GM19035 (cell line): ENCODE measurements at regions not wholly inside any gene's neighbourhood (a gene's known extent, or its start where the extent isn't known, plus 50 kb on each side); places are given as distances from the start of the nearest gene placed in this dataset.
"Not testable (repeated sequence)": the region's sequence is repeated elsewhere in the genome, so short reads cannot be mapped to it uniquely, and the experiment has no call there.

Experiments
- ATAC-seq: cut with Tn5 transposase; IDR thresholded peaks from one replicate; pipeline ENCODE4 v1.9.1; 2021; ENCODE audit not compliant: unreplicated experiment

DNA sequence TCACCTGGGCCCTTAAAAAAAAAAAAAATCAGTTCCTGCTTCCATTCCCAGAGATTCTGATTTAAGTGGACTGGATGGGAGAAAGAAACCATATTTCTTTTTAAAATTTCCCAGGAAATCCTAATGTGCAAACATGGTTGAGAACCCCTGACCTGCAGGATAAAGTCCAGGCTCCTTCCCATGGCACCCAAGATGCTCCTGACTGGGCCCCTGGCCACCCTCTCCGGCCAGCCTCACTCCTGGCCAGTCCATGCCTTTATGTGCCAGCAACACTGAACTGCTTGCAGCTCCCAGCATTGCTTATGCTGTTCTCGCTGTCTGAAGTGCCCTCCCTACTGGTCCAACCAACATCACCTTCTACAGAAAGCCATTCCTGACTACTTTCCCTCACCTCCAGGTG, 93.9 kb downstream of the TEX35 start:
- no peak for ATAC-seq

DNA sequence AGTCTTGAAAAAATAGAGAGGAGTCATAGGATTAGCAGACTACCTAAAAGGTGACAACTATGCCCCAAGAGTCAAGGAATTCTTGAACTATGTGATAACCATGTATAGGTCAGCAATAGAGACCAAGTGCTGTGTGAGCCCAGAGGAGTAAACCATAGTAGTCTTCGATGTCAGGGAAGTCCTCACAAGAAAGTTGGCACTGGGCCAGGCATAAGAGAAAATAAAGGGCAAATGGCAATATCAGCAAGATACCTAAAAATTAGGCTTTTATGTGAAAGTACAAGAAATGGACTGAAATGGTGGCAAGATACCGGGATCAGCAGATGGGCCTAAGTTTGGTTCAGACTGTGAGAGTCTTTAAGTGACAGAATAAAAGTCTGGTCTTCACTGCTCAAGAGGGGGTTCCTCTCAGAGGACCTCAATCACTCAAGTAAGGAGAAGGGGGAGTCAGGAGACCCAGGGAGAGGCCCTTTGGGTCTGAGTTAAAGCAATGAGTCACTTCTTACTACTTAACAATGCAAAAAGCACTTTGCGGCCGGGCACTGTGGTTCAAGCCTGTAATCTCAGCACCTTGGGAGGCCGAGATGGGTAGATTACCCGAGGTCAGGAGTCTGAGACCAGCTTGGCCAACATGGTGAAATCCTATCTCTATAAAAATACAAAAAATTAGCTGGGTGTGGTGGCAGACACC, 95.0 kb downstream of the TEX35 start:
- ATAC-seq: peak; percentile 59

DNA sequence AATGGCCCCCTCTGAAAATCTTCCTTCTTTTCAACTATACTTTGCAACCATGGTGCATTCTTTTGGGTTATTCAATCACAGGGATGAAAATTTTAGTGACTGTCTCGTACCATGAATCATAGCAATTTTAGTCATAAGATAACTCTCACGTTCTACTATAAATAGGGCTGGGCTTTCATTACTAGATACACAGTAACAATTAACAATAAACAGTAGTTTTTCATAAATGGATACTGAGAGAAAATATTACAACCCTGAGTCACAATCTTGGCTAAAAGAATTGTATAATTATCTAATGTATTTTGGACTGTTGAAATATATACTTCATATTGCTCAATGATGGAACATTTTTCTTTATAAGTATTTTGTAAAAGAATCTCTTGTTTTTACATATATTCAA, 96.1 kb downstream of the TEX35 start:
- ATAC-seq: no peak

DNA sequence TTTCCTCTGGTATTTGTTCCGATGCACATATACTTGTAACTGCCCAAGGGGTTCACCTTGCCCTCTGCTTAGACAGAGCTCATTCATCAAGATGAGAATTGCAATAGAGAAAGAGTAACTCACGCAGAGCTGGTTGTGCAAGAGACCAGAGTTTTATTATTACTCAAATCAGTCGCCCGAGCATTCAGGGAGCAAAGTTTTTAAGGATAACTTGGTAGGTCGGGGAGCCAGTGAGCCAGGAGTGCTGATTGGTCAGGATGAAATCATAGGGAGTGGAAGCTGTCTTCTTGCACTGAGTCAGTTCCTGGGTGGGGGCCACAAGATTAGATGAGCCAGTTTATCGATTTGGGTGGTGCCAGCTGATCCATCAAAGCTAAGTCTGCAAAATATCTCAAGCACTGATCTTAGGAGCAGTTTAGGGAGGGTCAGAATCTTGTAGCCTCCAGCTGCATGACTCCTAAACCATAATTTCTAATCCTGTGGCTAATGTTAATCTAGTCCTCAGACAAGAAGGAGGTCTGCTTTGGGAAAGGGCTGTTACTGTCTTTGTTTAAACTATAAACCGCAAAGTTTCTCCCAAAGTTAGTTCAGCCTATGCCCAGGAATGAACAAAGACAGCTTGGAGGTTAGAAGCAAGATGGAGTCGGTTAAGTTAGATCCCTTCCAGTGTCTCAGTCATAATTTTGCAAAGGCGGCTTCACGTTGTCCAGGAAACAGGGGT, 97.9 kb downstream of the TEX35 start:
- ATAC-seq: not testable (repeated sequence)

DNA sequence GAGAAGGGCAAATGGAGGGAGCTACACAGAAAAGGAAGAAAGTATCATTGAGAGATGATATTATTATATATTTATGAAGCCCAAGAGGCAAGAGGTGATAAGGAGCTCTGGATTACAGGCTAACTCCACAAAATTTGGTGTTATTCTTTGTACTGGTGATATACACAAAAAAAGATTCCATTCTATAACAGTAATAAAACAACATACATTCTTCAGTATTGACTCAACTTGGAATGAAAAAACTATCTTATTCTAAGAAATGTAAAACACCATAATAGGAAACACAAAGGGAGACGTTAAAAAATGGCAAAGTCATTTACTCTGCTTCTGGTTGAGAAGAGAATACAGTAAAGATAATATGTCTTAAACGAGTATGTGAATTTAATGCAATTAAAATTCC, 99.4 kb downstream of the TEX35 start:
- ATAC-seq: no peak

DNA sequence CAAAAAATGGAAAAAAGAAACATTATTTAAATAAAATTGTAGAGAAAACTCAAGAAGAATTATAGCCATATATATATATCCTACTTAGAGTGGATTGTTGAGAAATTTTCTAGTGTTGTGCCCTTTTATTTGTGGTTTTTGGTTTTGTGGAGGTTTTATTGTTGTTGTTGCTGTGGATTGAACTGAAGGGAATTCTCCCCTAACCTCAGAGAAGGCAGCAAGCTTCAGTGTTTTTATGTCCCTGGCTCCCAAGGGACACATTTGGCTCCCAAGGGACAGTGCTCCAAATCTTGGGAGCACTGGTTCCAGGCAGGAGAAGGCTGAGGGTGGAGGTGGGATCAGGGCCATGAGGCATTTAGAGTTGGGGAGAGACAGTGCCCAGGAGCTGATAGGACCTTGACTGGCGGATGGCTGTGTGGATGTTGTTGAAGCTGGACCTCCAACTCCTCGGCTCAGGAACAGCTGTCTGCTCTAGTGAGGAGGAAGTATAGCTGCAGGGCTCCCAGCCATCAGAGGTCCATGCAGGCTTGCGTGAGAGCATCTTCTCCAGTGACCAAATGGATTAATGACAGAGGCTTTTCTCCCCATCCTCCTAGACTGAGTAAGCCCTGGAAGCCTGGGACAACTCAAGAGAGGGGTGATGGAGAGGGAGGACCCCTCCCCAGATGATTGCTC, 100.5 kb downstream of the TEX35 start:
- ATAC-seq: no peak

DNA sequence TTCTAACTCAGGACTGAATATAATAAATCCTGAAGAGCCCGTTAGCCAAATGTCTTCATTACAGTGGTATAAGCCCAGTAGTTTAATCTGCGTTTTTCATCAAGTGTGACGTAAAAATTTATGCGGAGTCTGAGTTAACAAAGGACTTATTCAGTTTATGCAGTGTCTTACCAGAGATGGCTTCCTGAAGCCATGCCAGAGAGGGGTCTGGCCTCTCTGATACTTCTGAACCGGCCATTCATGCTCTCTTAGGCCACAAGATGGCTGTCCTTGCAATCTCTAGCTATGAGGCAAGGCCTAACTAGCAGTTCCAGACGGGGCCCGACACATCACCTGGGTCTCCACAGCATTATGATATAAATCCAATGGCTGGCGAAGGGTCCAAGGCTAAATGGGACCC, 101.4 kb downstream of the TEX35 start:
- ATAC-seq: no peak

DNA sequence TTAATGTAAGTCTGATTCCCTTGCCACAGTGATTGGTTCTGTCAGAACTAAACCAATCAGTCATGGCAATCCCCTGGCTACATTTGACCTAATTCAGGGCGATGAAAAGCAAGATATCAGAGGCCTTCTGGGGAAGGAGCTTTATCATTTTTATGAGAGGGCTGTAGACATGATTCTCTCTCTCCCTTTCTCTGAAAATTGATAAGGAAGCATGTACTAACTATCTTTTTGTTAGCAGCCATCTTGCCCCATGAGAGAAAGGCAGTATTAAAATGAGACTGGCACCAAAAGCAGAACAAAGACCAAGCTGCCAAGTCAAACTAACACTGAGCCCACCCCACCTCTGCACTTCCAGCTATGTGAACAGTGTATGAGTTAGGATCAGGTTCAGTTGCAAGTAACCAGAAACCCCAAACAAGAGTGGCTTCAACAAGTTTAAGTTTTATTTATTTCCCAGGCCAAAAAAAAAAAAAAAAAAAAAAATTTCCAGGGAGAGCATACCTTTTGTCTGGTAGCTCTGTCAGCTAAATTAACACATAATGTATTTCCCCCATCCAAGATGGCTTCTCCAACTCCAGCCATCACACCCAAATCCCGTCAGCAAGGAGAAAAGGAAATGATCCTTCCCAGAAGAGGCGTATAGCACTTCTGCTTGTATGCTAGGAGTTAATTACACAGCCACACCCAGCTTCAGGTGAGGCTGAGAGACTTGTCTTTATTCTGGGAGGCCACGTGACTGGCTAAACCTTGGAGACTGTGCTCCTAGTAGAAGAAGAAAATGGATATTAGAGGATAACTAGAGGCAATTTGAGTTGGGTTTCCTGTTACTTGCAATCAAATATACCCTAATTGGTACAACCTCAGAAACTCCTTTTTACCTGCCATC, 105.8 kb upstream of the RALGPS2 start:
- no peak for ATAC-seq

DNA sequence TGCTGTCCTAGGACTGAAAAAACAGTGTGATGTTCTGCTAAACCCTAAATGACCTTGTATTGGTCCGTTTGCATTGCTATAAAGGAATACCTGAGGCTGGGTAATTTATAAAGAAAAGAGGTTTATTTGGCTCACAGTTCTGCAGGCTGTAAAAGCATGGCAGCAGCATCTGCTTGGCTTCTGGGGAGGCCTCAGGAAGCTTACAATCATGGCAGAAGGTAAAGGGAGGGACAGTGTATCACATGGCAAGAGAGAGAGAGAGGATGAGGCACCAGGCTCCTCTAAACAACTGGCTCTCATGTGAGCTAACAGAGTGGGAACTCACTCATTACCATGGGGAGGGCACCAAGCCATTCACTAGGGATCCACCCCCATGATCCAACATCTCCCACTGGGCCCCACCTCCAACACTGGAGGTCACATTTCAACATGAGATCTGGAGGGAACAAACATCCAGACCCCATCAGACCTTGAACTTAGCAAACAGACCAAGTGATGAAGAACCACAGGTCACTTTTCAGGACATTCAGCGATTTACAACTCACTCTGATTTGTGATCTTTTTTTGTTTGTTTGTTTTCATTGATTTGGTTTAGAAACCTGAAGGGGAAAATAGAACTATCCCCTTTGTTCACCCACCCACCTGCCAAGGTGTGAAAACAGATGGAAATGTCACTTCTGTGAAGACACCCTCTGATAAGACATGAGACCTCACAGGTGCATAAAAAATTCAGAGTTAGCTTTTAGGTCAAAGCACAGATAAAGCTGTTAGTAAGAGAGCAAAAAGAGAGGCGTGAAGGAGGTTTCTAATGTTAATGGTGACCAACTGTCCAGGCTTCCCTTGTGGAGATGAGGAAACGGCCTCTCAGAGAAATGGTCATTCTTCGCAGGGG, 104.2 kb upstream of the RALGPS2 start:
- ATAC-seq: no peak

DNA sequence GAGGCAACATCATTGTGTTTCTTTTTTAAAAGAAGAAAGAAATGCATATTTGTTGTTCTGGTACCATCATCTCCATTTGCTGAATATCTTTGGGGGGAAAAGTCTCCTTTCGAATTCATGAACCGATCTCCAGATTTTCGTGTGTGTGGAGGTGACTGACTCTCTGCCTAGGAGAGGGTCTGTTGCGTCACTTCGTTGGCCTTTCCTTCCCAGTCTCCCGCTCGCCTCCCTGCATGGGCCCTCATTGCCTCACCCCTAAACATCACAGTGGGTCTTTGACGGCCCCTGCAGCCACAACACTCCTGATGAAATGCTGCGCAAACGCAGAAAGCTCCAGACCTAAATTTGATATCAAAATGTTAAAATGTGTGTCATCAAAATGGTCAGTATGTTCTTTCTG, 103.2 kb upstream of the RALGPS2 start:
- no peak for ATAC-seq

DNA sequence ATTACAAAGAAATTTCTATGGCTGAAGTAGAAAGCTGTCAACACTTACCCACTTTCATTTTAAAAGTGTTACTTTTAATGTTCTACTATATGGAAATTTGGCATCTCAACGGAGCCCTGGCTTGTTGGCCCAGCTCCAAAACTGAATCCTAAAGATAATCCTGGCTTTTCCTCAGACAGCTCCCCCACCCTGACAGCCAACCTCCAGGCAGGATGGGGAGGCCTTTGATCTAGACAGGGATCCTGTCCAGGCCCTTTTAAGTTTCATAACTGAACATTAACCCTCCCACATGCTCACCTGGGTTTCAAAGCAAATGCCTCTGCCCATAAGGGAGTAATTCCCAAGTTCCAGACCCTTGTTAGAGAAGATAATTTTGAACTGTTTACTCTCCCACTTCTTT, 99.3 kb upstream of the RALGPS2 start:
- ATAC-seq: no peak

DNA sequence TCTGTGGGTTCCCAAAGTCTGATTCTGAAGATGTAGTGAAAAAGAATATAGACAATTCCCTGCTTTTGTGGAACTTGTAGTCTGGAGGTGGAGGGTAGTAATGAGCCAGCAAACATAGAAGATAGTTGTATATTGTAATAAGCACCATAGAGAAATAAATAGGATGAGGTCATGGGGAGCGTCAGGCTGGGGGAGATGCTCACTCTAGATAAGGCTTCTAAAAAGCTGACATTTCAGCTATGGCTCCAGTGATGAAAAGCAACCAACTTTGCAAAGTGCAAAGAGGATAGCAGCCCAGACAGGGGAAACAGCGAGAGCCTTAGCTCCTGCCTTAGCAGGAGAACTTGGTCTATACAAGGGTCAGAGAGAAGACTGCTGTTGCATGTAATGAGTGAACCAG, 98.0 kb upstream of the RALGPS2 start:
- ATAC-seq: no peak

DNA sequence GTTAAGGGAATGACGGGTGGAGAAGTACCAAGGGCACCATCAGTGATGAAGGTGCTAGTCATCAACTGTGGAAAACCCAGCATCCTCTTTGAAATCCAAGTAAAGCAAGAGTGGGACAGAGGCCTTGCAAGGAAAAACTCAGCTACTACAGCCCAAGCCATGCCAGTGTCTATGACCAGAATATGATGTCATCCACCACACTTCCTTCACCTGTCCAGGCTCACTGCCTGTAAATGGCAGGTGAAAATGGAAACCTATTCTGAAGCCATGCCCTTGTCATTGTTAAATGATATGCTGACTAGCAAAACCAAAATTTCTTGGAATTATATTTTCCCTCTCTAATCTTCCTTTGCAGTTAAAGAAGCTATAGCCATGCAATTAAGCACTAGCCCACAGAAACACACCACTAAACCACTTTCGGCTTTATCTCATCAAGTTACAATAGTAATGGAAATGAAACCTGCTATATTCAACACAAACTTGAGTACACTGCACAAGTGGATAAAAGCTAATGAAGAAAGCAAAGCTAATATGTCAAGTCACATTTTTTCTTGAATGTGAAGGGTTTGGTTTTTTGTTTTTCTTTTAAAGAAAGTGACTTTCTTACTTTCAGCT, 96.3 kb upstream of the RALGPS2 start:
- ATAC-seq: no peak

DNA sequence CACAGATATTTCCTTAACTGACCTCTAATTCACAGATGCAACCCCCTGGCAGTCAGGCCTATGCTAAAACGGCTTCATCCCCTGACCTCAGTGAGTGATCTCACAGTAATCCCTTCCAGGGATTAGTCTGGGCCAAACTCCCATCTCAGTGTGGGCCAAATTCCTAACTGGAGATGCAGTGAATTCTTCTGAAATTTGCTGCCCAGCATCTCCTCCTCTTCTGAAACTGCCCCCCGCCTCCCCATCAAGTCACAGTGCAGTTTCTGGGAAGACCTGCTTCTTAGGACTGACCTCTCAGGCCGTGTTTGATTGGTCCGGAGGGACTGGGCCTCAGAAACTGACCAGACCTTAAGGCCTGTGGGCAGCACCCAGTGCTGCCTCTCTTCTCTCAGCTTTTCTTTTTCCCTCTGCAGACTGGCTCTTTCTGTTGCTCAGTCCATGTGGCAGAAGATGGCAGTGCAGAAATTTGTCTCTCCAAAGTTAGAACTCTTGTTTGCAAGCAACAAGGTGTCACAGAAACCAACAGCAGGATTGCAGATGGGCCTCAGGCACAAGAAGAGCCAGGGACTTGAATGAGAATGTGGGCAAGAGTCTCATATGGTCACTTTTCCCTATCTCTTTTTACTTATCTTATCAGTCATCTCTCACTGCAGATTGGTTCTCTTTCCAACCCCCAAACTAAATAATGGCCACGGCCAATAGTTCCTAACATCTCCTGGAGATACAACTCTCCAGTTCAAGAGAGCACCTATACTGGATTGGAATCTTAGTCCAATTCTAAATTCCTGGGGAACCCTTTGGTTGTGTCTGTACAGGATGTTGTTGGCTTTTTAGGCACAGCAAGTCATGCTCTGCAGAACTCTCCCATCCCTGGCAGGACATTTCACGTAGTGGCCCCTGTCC, 95.5 kb upstream of the RALGPS2 start:
- no peak for ATAC-seq

DNA sequence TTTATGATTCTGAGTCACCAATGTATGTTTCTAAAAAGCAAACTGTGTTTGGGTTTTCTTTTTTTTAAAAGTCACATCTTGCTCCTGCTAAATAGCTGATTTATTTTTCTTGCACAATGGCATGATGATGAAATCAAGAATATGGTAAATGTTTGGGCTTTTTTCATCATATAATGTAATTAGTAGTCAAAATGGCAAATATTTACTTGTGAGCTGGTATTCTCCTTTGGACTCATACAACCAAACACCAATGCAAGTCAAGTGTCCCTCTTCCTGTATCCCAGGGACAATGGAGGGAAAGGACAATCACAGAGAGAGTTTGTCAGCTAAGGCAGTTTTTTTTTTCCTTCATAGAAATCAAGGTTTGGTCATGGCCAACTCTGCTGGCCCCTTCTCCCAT, 94.6 kb upstream of the RALGPS2 start:
- no peak for ATAC-seq

DNA sequence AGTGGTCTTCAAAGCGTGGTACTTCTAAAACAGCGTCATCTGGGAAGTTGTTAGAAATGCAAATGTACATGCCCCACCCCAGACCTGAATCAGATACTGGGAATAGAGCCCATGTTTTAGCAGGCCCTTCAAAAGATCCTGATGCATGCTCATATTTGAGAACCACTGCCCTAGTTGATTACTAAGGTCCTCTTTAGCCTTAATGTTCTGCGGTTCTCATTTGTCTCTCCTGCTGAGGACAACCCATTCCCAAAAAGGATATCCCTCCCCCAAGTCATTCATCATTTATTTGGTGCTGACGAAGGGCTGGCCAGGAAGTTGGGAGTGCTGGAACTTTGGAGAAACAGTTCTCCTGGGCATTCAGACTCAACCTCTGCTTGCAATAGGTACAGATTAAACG, 92.4 kb upstream of the RALGPS2 start:
- ATAC-seq: no peak

DNA sequence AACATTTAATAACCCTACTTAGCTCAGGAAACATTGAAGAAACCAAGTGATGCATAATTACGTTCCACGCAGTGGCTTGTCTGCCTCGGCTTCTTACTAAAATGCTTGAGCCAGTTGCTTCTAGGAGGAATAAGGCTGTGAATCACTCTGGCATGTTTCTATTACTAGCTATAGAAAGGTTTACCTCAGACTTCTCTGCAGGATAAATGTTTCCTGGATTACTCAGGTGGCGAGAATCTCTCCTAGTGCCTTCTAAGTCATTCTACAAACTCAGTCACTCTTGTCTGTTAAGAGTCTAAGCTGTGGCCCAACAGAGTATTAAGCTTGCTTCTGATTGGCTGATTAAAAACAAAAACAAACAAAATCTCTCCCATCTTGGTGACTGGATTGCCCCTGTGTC, 92.0 kb upstream of the RALGPS2 start:
- ATAC-seq: no peak

DNA sequence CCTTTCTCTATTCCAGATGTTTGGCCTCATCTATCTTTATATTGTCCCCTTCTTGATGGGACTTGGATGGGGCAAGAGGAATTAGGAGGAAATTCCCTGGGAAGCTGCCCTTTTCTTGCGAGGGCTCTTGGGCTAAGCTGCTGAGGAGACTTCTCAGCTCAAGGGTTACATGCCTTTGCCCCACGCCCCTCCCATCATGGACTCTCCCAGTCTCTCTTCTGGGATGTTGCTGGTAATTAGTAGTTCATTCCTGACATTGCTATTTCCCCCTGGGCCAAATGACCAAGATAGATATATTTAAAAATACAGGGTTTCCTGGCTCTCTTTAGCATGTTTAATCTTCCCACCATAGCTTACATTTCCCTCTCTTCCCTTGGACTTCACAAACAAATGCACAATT, 90.6 kb upstream of the RALGPS2 start:
- ATAC-seq: no peak

DNA sequence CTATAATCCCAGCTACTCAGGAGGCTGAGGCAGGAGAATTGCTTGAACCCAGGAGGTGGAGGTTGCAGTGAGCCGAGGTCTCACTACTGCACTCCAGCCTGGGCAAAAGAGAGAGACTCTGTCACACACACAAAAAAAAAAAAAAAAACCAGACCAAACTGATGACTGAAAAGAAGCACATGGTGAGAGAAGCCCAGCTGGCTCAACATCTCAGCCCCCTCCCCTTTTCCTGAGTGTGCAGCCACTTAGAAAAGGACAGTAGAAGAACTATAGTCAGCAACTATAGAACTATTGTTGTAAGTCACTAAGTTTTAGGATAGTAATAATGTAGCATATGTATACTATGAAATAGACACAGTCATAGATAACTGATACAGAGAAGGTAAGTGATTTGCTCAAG, 87.2 kb upstream of the RALGPS2 start:
- ATAC-seq: no peak
